ENCODE measurements at regions not wholly inside any gene's neighbourhood (a gene's known extent, or its start where the extent isn't known, plus 50 kb on each side); places are given as distances from the start of the nearest gene placed in this dataset.

- H3K36me3 ChIP-seq (ENCODE audit: insufficient read depth, low read length), result no peaks in the 10 kb centered on the region
- no peak overlapping the region for H3K4me3 ChIP-seq (ENCODE audit: low read length, poor library complexity, severe bottlenecking)
- no peak overlapping the region for H3K9ac ChIP-seq (ENCODE audit: low read depth, low read length, poor library complexity, severe bottlenecking)
- H4K20me1 ChIP-seq (ENCODE audit: insufficient read depth, low read length, poor library complexity, severe bottlenecking), result no peaks in the 10 kb centered on the region
- TF ChIP-seq EZH2phosphoT487 (IDR thresholded peaks at IDR 0.05; ENCODE audit: borderline replicate concordance), result no peak
- no peak for TF ChIP-seq CTCF (conservative IDR thresholded peaks at IDR 0.05; ENCODE audit: low read length)
- H3K79me2 ChIP-seq (ENCODE audit: insufficient read depth, low read length), result no peaks in the 10 kb centered on the region
- H3F3A ChIP-seq (ENCODE audit: low read depth), result no peaks in the 10 kb centered on the region
- H3K4me1 ChIP-seq (ENCODE audit: insufficient read depth, low read length, poor library complexity, severe bottlenecking), result no peaks in the 10 kb centered on the region
- H3K9me2 ChIP-seq (replicated peaks; ENCODE audit: low read depth, low read length), result no peaks in the 10 kb centered on the region
- no peak overlapping the region for H2AFZ ChIP-seq (ENCODE audit: low read length)
- H3K9me3 ChIP-seq (ENCODE audit: insufficient read depth, low read depth, low read length), result no peaks in the 10 kb centered on the region
- H3K4me2 ChIP-seq (ENCODE audit: low read depth, low read length, poor library complexity, severe bottlenecking), result no peak overlapping the region
- no peaks in the 10 kb centered on the region for H3K27me3 ChIP-seq (ENCODE audit: insufficient read depth, low read length, poor library complexity, severe bottlenecking)
Observed at GRCh38 chr20:55760586-55760985, 244.7 kb downstream of the CBLN4 start.

DNA sequence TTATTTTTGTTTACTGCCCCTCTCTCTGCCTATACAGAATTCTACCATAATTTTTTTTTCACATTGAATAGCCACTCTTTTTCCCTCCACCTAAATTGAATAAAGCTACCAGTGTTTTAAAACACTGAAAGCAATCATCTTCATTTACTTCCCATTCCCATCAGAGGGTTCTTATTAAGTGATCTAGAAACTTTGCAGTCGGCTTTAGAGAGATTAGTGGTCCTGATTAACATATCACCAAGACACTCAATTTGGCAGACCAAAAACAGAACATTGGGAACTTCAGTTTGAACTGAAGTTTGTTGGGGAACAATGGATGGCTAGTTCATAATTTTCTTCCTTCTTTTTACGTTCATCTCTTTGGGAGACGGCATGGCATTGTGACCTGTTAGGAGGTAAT lies 249.5 kb downstream of the CBLN4 start:
- no peak overlapping the region for H2AFZ ChIP-seq (ENCODE audit: low read length)
- no peak overlapping the region for H3K4me3 ChIP-seq (ENCODE audit: low read length, poor library complexity, severe bottlenecking)
- no peaks in the 10 kb centered on the region for H3K4me1 ChIP-seq (ENCODE audit: insufficient read depth, low read length, poor library complexity, severe bottlenecking)
- H3K9me3 ChIP-seq (ENCODE audit: insufficient read depth, low read depth, low read length), result no peaks in the 10 kb centered on the region
- no peaks in the 10 kb centered on the region for H3K79me2 ChIP-seq (ENCODE audit: insufficient read depth, low read length)
- no peaks in the 10 kb centered on the region for H4K20me1 ChIP-seq (ENCODE audit: insufficient read depth, low read length, poor library complexity, severe bottlenecking)
- no peaks in the 10 kb centered on the region for H3K36me3 ChIP-seq (ENCODE audit: insufficient read depth, low read length)
- no peaks in the 10 kb centered on the region for H3K27me3 ChIP-seq (ENCODE audit: insufficient read depth, low read length, poor library complexity, severe bottlenecking)
- no peaks in the 10 kb centered on the region for H3F3A ChIP-seq (ENCODE audit: low read depth)
- H3K9me2 ChIP-seq (replicated peaks; ENCODE audit: low read depth, low read length), result no peaks in the 10 kb centered on the region
- no peak overlapping the region for H3K4me2 ChIP-seq (ENCODE audit: low read depth, low read length, poor library complexity, severe bottlenecking)
- TF ChIP-seq CTCF (conservative IDR thresholded peaks at IDR 0.05; ENCODE audit: low read length) (no peak), EZH2phosphoT487 (IDR thresholded peaks at IDR 0.05; ENCODE audit: borderline replicate concordance) (no peak)
- no peak overlapping the region for H3K9ac ChIP-seq (ENCODE audit: low read depth, low read length, poor library complexity, severe bottlenecking)

DNA sequence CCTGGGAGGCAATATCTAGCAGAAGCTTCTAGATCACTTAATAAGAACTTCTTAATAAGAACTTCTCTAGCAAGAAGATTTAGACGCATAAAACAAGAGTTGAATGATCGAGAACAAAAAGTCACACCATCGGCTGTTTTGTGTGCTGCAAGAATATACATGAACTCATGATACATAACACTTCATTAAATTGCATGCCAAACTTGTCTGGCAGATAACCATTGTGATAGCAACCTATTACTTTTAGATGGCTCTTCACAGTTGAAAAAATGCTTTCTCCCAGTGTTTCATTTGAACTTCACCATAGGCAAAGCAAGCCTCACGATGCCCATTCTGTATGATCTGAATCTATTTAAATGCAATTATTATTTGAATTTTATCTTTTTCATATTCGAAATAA lies 249.9 kb downstream of the CBLN4 start:
- Histone ChIP-seq H2AFZ (ENCODE audit: low read length) (no peak overlapping the region), H3K9me2 (replicated peaks; ENCODE audit: low read depth, low read length) (no peaks in the 10 kb centered on the region), H3K4me2 (ENCODE audit: low read depth, low read length, poor library complexity, severe bottlenecking) (no peak overlapping the region), H3K9ac (ENCODE audit: low read depth, low read length, poor library complexity, severe bottlenecking) (no peak overlapping the region), H3K9me3 (ENCODE audit: insufficient read depth, low read depth, low read length) (no peaks in the 10 kb centered on the region), H4K20me1 (ENCODE audit: insufficient read depth, low read length, poor library complexity, severe bottlenecking) (no peaks in the 10 kb centered on the region), H3K4me1 (ENCODE audit: insufficient read depth, low read length, poor library complexity, severe bottlenecking) (no peaks in the 10 kb centered on the region), H3K79me2 (ENCODE audit: insufficient read depth, low read length) (no peaks in the 10 kb centered on the region), H3F3A (ENCODE audit: low read depth) (no peaks in the 10 kb centered on the region), H3K4me3 (ENCODE audit: low read length, poor library complexity, severe bottlenecking) (no peak overlapping the region), H3K36me3 (ENCODE audit: insufficient read depth, low read length) (no peaks in the 10 kb centered on the region), H3K27me3 (ENCODE audit: insufficient read depth, low read length, poor library complexity, severe bottlenecking) (no peaks in the 10 kb centered on the region)
- no peak for TF ChIP-seq CTCF (conservative IDR thresholded peaks at IDR 0.05; ENCODE audit: low read length)
- no peak for TF ChIP-seq EZH2phosphoT487 (IDR thresholded peaks at IDR 0.05; ENCODE audit: borderline replicate concordance)
